Non-pigmented ciliary epithelial cell (primary cell): ENCODE measurements at regions not wholly inside any gene's neighbourhood (a gene's known extent, or its start where the extent isn't known, plus 50 kb on each side); places are given as distances from the start of the nearest gene placed in this dataset.

Experiments
- DNase-seq: peaks from one replicate; pipeline ENCODE4 v3.0.0-alpha.2; 2010; ENCODE audit warnings: low read depth

DNA sequence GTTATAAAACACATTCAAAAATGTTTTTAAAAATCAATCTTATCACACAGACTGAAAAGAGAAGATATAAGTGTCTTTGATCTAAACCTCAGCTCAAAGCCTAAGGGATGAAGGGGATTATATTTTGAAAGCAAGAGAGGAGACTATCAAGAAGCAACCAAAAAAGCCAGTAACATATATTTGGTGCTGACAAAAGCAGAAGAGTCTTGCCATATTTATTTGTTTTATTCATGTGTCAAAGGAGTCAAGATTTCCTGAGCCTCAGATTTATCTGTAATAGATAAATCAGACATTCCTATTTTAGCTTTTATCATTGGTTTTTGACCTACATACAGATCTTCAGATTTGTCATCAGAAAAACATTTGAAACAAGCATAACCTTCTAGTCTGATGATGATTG is 798.6 kb upstream of the PCDH9 start:
- no peak for DNase-seq

DNA sequence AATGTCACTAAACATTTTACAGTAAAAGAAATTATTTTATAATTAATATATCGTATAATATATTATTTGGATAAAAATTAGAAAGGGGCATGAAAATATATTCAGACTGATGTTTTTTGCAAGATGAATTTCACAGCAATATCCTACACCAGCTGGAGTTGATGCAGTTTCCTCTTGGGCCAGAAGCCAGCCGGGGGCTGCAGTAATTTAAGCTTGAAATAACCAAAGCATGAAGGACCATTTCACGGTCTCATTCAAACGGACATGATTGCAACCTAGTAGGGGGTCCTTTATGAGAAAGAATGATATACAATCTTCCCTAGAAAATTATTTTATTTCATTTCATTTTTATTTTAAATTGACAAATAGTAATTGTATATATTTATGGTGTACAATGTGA is 797.2 kb upstream of the PCDH9 start:
- DNase-seq = no peak

DNA sequence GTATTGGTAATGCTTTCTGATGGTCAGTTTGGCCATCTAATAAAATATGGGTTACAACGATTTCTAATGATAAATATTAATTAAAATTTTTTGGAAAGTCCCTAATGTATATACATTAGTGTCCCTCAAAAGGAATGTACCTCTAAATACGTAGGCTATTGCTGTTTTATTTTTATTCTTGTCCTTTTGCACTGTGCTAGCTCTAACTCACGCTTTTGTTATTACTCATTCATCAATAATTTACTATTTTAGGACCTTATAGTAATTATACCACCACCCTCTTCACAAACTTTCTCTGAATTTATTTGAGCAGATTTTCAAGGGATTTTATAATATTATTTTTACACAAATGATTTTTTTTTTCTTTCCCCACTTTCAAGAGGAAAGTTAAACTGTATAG is 795.9 kb upstream of the PCDH9 start:
- DNase-seq = no peak

DNA sequence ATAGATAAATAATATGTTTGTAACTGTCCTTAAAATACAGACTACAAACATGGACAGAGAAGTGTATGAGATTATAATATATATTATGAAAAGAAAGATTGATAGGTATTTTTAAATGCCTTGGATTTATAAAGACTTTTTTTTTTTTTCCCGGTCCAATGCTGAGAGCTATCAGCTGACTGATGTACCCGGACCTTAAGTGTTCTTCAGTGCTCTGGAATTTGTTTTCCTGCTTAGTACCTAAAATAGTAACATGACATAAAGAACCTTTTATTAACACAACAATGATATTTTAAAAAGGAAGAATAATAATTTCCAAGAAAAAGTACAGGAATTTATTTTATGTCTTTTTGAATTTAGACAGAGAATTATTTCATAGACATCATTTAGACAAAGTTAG is 795.5 kb upstream of the PCDH9 start:
- DNase-seq = no peak

DNA sequence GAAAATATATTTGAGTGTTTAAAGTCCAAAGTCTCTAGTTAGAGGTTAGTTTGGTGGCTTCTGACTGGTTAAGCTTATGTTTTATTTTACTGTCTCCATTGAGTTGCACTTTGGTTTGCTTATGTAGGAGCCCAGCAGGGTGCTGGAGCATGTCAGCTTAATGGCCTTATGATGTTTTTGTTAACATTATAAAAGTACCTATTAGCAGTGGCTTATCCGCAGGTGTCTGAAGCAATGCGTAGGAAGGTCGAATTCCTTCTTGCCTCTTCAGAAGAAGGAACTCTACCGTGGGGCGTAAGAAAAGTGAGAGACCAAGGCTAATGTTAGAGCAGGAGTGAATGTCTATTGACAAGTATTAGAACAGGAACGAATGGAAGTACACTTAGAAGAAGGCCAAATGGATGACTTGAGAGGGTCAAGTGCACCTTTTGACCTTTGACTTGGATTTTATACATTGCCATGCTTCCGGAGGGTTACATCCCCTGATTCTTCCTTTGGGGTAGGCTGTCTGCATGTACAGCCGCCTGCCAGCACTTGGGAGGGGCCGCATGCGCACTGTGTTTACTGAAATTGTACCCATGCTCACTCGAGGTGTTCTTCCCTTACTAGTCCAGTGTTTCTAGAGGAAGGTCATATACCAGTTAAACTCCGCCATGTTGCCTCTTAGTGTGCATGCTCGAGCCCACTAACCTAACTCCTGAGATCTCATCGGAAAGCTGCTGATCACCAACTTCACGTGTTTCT is 793.9 kb upstream of the PCDH9 start:
- no peak for DNase-seq

DNA sequence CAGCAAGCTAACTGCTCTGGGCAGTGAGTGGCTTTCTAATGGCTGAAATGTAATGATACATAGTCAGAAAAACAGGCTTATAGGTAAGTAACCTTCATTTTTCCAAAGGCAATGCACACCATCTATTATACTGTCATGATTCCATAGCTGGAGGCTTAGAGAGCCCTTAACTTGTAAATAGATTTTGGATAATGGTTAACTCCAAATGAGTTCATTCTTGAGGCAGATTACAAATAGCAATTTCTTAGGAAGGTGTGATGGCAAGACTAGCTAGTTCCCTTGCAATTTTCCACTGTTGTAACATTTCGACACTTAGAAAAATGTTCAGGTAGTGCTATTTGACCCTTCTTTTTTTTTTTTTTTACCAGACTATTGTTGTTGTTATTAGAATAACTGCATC is 789.8 kb upstream of the PCDH9 start:
- DNase-seq = no peak

DNA sequence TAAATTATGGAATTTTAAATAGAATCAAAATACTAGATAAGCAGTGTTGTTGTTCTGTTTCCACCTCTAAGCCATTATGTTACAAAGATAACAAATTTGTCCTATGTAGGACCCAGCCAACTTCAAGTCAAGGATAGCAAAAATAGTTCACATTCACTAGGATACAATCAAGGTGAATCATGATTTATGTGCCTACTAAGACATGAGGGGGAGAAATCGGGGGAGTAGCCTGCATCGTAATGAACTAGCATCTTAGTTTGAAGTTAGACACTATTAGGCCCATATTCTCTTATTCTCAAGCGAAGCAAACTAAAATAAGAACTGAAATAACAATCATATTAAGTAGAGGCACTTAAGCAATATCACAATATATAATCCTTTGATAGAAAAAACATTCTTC is 779.4 kb upstream of the PCDH9 start:
- no peak for DNase-seq

DNA sequence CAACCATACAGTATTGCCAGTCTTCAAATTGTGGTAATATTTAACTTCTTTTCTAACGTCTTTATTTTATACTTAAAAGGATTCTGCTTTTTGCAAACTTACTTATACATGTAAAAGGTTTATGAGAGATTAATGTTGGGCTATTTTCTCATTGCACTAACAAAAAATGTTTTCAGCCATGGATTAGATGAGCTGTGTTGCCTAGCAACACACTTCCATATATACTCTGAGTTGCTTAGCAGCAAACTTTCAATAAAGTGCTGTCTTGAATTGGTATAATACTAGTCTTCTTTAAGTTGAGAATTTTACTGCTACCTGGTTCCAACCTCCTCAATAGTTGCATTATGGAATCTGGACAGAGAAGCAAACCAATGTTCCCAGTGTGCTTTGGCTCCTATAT is 777.4 kb upstream of the PCDH9 start:
- DNase-seq = no peak

DNA sequence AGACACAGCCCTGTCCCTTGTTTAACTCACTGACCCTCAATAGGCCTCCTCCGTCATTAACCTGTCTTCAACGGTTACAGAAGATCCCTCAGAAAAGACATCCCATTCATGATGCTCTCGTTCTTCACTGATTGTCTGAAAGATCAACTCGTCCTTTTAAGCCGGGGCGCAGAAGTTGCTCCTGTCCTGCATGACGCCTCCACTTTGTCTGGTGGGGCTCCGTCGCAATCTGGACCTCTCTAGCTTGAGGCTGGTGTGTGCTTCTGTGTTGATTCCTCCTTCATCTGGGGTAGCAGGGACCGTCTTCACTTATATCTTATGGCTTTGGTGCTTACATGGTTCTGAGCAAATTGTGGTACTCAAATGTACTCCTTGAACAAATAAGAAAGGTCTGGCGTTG is 766.0 kb upstream of the PCDH9 start:
- no peak for DNase-seq

DNA sequence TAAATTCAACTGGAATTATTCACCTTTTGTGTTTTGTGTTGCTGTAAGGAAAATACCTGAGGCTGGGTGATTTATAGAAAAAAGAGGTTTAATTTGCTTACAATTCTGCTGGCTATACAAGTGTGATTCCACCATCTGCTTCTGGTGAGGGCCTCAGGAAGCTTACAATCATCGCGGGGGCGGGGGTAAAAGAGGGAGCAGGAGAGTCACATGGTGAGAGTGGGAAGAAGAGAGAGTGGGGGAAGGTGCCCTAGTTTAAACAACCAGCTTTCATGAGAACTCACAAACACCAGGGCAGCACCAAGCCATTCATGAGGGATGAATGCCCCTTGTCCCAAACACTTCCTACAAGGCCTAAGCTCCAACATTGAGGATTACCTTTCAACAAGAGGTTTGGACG is 760.7 kb upstream of the PCDH9 start:
- DNase-seq = no peak

DNA sequence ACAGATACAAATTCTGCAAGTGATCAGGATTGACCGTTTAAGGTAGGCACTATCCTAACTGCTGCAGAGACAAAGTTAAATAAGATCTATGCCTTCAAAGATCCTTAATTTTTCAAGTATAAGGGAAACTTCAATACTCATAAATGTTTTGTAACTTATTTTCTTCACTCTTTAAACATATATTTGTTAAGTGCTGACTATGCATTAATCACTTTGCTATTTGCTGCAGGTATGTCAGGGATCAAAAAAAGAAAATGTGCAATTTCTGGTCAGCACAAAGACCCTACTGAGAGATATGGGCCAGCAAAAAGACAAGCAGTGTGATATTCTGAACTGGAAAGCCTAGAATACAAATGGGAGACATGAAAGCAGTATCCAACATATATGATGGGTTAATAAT is 756.1 kb upstream of the PCDH9 start:
- no peak for DNase-seq

DNA sequence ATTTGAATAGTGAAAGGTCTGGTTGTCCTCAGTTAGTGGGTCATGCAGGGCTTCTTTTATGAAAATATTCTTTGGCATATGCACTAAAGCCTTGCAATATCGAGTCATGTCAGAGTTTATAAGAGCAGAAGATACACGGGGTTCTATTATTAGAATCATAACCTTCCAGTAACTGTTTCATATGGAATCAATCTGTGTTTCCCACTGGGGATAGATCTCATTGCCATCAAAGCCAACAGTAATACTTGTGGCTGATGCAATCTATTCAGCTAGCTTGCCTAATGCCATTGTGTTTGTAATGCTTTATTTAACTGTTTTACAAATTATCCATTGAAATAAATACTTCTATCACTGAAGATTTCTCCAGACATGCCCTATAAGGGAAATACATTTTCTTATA is 746.9 kb upstream of the PCDH9 start:
- no peak for DNase-seq

DNA sequence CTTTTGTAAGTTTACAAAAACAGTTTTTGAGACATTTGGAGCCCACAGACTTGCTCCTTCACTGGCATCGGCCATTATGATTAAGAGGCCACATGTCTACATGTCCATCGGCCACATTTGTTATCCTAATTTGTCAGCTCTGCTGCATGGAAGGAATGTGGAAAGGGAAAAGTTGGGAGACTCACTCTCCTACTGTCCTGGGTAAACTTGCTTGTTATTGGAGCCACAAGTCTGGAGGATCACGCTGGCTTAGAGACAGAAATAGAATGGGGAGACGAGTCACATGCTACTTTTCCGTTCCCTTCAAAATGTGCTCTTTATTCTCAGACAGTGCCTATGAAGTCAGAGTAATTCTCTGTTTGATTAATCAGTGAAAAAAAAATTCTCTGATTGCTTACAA is 741.2 kb upstream of the PCDH9 start:
- no peak for DNase-seq

DNA sequence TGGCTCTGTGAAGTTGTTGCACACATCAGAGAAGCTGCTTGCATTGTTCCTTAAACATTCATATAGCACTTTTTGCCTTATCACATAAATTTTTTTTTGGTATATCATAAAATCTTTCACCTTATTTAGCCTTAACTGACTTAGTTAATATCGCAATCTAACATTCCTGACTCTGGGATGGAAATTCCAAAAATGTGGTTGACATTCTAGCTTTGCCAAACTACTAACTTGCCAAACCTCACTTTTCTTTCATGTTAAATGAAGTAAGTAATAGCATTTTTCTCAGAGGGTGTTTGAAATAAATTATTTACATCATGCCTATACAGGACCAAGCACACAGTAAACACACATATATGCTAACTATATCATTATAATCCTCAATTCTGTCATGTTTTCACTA is 736.9 kb upstream of the PCDH9 start:
- DNase-seq = no peak

DNA sequence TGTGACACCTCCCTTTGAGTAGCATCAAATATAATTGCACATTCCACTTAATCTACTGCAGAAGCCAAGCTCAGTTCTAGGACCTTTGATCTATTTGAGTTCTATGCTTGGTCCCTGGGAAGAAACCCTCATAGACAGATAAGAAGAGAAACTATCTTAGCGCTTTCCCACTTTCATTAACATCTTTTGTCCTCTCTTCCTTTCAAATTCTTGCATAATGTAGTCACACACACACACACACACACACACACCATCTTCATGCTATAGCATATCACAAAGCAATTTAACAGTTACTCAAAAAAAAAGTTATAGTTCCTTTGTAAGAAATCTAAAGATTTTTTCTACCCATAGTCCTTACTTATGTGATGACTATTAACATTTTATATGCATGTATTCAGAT is 735.9 kb upstream of the PCDH9 start:
- DNase-seq = no peak

DNA sequence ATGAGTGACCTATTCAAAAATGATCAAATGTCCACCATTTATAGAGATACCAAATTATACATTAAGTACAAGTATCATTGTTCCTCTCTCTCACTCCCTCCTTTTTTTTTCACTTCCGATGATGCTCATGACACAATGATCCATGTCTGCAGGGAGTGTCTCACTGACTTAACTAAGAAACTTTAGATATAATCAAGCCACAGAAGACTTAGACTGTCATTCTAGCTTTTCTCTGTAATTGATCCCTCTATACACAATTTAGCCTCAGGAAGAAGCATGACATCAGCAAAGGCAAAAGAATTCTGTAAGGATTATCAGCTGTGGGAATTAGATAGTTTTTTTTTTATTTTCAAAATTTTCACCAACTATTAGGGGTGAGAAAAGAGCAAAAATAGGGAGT is 734.9 kb upstream of the PCDH9 start:
- no peak for DNase-seq

DNA sequence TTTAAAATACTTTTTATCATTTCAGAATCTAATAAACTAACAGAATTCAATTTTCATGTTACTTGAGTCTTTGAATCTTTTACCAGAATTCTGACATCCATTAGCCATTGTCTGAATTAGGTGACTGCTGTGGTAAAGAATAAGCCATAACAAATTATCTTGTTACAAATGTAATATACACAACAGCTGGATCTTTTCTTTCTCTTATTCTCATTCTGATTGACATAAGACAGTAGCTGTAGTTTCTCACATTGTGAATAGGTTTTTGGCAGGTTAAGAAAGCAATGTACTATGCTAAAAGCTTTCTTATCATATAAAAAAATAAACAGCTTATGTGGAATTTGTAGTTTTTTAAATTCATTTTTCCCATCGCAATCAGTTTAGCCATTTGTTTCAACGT is 734.0 kb upstream of the PCDH9 start:
- DNase-seq = no peak

DNA sequence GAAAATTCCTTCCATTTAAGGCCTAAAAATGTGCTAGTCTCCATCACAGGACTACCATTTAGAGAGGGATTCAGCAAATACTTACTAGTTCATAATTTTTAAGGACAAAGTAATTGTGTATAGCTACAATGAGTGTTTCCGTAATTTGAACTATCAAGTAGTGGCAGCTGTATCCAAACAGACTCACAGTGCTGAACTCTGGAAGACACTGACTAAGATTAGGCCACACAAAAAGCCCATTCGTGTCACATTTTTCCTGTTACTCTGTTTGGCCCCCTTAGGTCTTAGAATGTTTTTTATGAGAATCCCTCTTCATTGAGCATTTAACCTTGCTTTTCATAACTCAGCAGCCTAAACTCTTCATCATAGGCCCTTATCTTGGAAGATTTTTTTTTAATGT is 731.2 kb upstream of the PCDH9 start:
- DNase-seq = no peak

DNA sequence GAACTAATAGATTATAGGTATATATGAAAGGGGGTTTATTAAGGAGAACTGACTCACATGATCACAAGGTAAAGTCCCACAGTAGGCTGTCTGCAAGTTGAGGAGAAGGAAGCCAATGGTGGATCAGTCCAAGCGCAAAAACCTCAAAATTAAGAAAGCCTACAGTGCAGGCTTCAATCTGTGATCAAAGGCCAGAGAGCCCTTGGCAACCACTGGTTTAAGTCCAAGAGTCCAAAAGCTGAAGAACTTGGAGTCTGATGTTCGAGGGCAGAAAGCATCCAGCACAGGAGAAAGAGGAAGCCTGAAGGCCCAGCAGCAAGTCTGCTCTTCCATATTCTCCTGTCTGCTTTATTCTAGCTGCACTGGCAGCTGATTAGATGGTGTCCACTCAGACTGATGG is 721.3 kb upstream of the PCDH9 start:
- no peak for DNase-seq

DNA sequence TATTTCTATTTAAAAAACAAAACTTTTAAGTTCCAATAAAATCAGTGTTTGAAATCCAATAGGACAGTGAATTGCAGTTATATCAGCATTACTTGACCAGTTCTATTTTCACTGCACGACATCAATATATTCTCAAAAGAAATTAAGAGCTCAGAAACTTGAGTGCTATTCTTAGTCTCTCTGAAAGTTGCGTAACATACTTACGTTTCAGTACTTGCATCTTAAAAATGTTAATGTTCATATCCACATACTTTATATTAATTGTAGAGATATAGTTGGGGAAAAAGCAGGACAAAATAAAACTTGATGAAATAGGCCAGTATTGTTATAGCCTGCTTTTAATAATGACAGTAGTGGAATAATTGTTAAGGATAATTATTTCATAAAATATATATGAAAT is 720.5 kb upstream of the PCDH9 start:
- no peak for DNase-seq

DNA sequence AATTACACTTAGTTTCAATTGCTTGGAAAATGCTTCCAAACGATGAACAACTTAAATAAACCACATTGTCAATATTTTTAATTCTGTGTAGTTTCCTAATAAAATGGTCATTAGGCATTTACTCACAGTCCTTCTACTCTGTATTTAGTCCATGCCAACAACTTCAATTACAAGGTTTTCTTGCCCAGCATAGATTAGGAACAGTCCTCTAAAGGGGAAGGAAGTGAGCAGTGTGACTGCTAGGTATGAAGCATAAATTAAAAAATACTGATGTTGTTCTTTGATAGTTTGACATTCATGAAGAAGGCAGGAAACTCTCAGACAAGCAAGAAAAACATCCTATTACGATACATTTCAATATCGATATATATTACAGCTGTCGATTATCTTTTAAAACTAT is 716.0 kb upstream of the PCDH9 start:
- no peak for DNase-seq

DNA sequence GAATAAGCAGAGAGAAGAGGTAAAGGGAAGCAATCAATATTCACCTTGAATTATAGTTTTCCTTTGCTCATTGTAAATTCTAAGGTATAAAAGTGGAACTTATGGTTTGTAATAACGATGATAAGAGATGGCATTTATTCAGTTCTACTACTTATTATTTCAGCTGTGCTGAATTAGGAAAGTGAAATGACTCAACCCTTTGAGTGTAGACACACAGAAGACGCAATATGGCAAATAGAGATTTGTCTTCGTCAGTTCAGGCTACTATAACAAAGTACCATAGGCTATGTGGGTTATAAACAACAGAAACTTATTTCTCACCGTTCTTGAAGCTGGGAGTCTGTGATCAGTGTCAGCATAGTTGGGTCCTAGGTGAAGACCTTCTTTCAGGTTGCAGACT is 713.0 kb upstream of the PCDH9 start:
- DNase-seq = no peak

DNA sequence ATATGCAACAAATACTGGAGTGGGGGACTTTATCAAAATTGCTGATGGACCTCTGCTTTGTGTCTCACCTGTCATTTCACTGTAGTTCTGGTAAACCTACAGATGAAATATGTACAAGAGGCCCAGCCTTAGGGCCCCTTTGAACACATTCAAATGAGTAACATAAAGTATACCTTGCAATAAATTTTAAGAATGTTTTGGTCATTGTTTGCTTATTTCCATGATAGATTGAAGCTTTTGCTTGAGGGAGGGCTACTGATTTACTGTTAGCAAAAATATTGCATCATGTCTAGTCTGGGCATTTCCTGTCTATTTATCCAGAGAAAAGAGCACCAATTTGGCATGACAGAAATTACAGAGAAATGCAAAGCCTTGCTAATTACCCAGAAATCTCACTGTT is 705.5 kb upstream of the PCDH9 start:
- no peak for DNase-seq

DNA sequence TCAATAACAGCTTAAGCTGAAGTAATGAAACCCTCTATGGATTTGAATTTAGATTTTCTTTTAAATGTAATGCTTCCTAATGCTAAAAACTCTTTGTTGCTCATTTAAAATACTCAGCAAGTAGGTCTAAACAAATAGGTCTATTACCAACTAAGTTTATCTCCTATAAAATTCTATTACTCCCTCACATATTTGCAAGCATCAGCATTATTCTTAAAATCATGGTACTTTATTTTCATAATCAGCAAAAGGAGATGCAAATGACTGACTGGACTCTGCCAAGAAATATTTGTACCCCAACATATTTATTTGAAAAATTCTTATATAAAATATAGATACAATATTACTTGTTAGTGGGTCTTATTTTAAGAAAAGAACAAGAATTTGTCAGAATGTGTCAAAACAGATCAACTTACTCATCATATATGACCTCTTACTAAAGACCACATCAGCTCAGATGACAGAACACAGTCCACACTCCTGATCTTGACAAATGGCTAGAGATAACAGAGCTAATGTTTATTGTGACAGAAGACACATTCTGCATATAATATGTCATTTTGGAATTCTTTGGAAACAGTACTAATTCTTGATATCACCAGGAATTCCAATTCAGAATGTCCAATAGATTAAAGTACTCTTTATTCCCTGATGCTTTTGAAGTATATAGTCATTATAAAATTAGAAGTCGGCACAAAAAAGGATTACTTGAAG is 704.6 kb upstream of the PCDH9 start:
- no peak for DNase-seq
